ENCODE measurements at regions not wholly inside any gene's neighbourhood (a gene's known extent, or its start where the extent isn't known, plus 50 kb on each side); places are given as distances from the start of the nearest gene placed in this dataset.

- ChIA-PET POLR2A (no interaction called here), CTCF (no interaction called here)
- DNase-seq (ENCODE audit: extremely low spot score): no peak
- TF ChIP-seq ARNT (IDR thresholded peaks at IDR 0.05): no peak
- TF ChIP-seq ZNF384 (IDR thresholded peaks at IDR 0.05): no peak
- TF ChIP-seq SP1 (IDR thresholded peaks at IDR 0.05): no peak
- TF ChIP-seq FOXM1 (IDR thresholded peaks at IDR 0.05; ENCODE audit: borderline replicate concordance): no peak
- TF ChIP-seq SUZ12 (IDR thresholded peaks at IDR 0.05): no peak
- no peak for TF ChIP-seq FOXK2 (IDR thresholded peaks at IDR 0.05)
- TF ChIP-seq HDGF (IDR thresholded peaks at IDR 0.05; ENCODE audit: borderline replicate concordance): no peak
- TF ChIP-seq ELF4 (IDR thresholded peaks at IDR 0.05): no peak
- no peak for TF ChIP-seq FOXA1 (IDR thresholded peaks at IDR 0.05)
- TF ChIP-seq TARDBP (IDR thresholded peaks at IDR 0.05): no peak
- no peak for TF ChIP-seq CTBP1 (IDR thresholded peaks at IDR 0.05; ENCODE audit: borderline replicate concordance)
- TF ChIP-seq, protein P1, sequence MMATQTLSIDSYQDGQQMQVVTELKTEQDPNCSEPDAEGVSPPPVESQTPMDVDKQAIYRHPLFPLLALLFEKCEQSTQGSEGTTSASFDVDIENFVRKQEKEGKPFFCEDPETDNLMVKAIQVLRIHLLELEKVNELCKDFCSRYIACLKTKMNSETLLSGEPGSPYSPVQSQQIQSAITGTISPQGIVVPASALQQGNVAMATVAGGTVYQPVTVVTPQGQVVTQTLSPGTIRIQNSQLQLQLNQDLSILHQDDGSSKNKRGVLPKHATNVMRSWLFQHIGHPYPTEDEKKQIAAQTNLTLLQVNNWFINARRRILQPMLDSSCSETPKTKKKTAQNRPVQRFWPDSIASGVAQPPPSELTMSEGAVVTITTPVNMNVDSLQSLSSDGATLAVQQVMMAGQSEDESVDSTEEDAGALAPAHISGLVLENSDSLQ (IDR thresholded peaks at IDR 0.05): no peak
- TF ChIP-seq L3MBTL2 (conservative IDR thresholded peaks at IDR 0.05): no peak
- no peak for TF ChIP-seq LEF1 (IDR thresholded peaks at IDR 0.05; ENCODE audit: borderline replicate concordance)
- no peak for TF ChIP-seq NFRKB (IDR thresholded peaks at IDR 0.05)
Observed at GRCh38 chr5:61734001-61734400, 401.9 kb downstream of the ZSWIM6 start.

GRCh38 chr5:61734966-61735365 is 402.9 kb downstream of the ZSWIM6 start:
- CTCF ChIA-PET: no interaction called here
- TF ChIP-seq ZNF384 (IDR thresholded peaks at IDR 0.05) (no peak), CTBP1 (IDR thresholded peaks at IDR 0.05; ENCODE audit: borderline replicate concordance) (no peak), FOXK2 (IDR thresholded peaks at IDR 0.05) (no peak), NFRKB (IDR thresholded peaks at IDR 0.05) (no peak), BHLHE40 (IDR thresholded peaks at IDR 0.05; ENCODE audit: borderline replicate concordance) (no peak), SP1 (IDR thresholded peaks at IDR 0.05) (no peak), LEF1 (IDR thresholded peaks at IDR 0.05; ENCODE audit: borderline replicate concordance) (no peak), ELF4 (IDR thresholded peaks at IDR 0.05) (no peak), HDGF (IDR thresholded peaks at IDR 0.05; ENCODE audit: borderline replicate concordance) (no peak)
- TF ChIP-seq, protein P1 (IDR thresholded peaks at IDR 0.05): no peak
- POLR2A ChIA-PET: no interaction called here
- no peak for DNase-seq (ENCODE audit: extremely low spot score)

DNA sequence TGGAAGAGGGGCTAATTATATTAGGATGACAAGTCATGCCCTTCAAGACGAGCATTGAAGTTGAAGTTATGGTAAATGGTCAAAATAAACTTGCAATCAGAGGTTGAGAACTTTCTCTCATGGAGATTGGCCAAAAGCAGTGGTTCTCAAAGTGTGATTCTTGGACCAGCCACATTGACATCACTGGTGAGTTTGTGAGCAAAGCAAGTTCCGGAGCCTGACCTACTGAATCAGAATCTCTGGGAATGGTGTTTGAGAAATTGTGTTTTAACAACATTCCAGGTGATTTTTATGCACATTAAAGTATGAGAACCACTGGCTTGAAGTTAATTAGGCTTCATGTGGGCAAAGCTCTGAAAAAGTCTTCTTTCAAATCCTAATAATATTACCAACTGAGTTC is 403.5 kb downstream of the ZSWIM6 start:
- CTCF ChIA-PET: no interaction called here
- no peak for TF ChIP-seq FOXK2 (IDR thresholded peaks at IDR 0.05)
- POLR2A ChIA-PET: no interaction called here
- DNase-seq (ENCODE audit: extremely low spot score): no peak

- POLR2A ChIA-PET: no interaction called here
- DNase-seq (ENCODE audit: extremely low spot score): no peak
- TF ChIP-seq L3MBTL2 (conservative IDR thresholded peaks at IDR 0.05) (no peak), FOXA1 (IDR thresholded peaks at IDR 0.05) (no peak), FOXK2 (IDR thresholded peaks at IDR 0.05) (no peak), FOXM1 (IDR thresholded peaks at IDR 0.05; ENCODE audit: borderline replicate concordance) (no peak), TARDBP (IDR thresholded peaks at IDR 0.05) (no peak), LEF1 (IDR thresholded peaks at IDR 0.05; ENCODE audit: borderline replicate concordance) (no peak), HDGF (IDR thresholded peaks at IDR 0.05; ENCODE audit: borderline replicate concordance) (no peak), SP1 (IDR thresholded peaks at IDR 0.05) (no peak), ARNT (IDR thresholded peaks at IDR 0.05) (no peak), ZNF384 (IDR thresholded peaks at IDR 0.05) (no peak), CTBP1 (IDR thresholded peaks at IDR 0.05; ENCODE audit: borderline replicate concordance) (no peak), BHLHE40 (IDR thresholded peaks at IDR 0.05; ENCODE audit: borderline replicate concordance) (no peak), ELF4 (IDR thresholded peaks at IDR 0.05) (no peak), NFRKB (IDR thresholded peaks at IDR 0.05) (no peak), SUZ12 (IDR thresholded peaks at IDR 0.05) (no peak)
- TF ChIP-seq, protein P1 (IDR thresholded peaks at IDR 0.05): no peak
- CTCF ChIA-PET: no interaction called here
Observed at GRCh38 chr5:61735995-61736394, 403.9 kb downstream of the ZSWIM6 start.

- ChIA-PET POLR2A (no interaction called here), CTCF (no interaction called here)
Observed at GRCh38 chr5:61737301-61737963, 405.4 kb downstream of the ZSWIM6 start.

More at GRCh38 chr5:61737301-61737963, 405.4 kb downstream of the ZSWIM6 start:
- DNase-seq (ENCODE audit: extremely low spot score): no peak
- TF ChIP-seq ZNF384 (IDR thresholded peaks at IDR 0.05): no peak
- TF ChIP-seq FOXA1 (IDR thresholded peaks at IDR 0.05): no peak
- TF ChIP-seq SP1 (IDR thresholded peaks at IDR 0.05): no peak
- no peak for TF ChIP-seq NFRKB (IDR thresholded peaks at IDR 0.05)
- no peak for TF ChIP-seq ARNT (IDR thresholded peaks at IDR 0.05)
- no peak for TF ChIP-seq L3MBTL2 (conservative IDR thresholded peaks at IDR 0.05)
- no peak for TF ChIP-seq BHLHE40 (IDR thresholded peaks at IDR 0.05; ENCODE audit: borderline replicate concordance)
- TF ChIP-seq TARDBP (IDR thresholded peaks at IDR 0.05): no peak
- TF ChIP-seq HDGF (IDR thresholded peaks at IDR 0.05; ENCODE audit: borderline replicate concordance): no peak
- TF ChIP-seq ELF4 (IDR thresholded peaks at IDR 0.05): no peak
- TF ChIP-seq CTBP1 (IDR thresholded peaks at IDR 0.05; ENCODE audit: borderline replicate concordance): no peak
- TF ChIP-seq FOXM1 (IDR thresholded peaks at IDR 0.05; ENCODE audit: borderline replicate concordance): no peak
- no peak for TF ChIP-seq FOXK2 (IDR thresholded peaks at IDR 0.05)
- no peak for TF ChIP-seq LEF1 (IDR thresholded peaks at IDR 0.05; ENCODE audit: borderline replicate concordance)
- TF ChIP-seq, protein P1 (IDR thresholded peaks at IDR 0.05): no peak
- TF ChIP-seq SUZ12 (IDR thresholded peaks at IDR 0.05): no peak
